Thoracic aorta (tissue), 2 donors: ENCODE measurements at regions not wholly inside any gene's neighbourhood (a gene's known extent, or its start where the extent isn't known, plus 50 kb on each side); places are given as distances from the start of the nearest gene placed in this dataset.

Experiments used
- ATAC-seq: fragments of 150-250 bp; one replicate; pipeline ENCODE4 v1.8.0; 2017; ENCODE audit warnings: low read depth; ENCODE audit not compliant: insufficient number of reproducible peaks, low FRiP score
- DNase-seq: peaks from one replicate; pipeline ENCODE4 v3.0.0-alpha.2; 2020; ENCODE audit warnings: low spot score
- H3K27ac ChIP-seq, 2 donors: fragments of 200-600 bp; sonication (generic); 1 replicate in 1 of 2; 2 replicates in 1 of 2; pipeline ENCODE4 v1.5.1; 2016; ENCODE audit warnings: mild to moderate bottlenecking in 2 of 2, moderate library complexity in 2 of 2
- H3K27me3 ChIP-seq: fragments of 200-600 bp; sonication (generic); replicated peaks from 2 replicates; pipeline ENCODE4 v1.6.0; 2016; ENCODE audit warnings: mild to moderate bottlenecking; ENCODE audit not compliant: insufficient read depth
- H3K36me3 ChIP-seq: fragments of 200-600 bp; sonication (generic); one replicate; pipeline ENCODE4 v1.5.1; 2016
- H3K4me1 ChIP-seq, 2 donors: fragments of 200-600 bp; sonication (generic); 1 replicate in 1 of 2; 2 replicates in 1 of 2; pipeline versions ENCODE4 v1.5.1 to v1.6.0; 2016; ENCODE audit warnings: low read depth in 2 of 2, mild to moderate bottlenecking in 1 of 2; ENCODE audit not compliant: control insufficient read depth in 1 of 2
- H3K4me3 ChIP-seq: fragments of 200-600 bp; sonication (generic); 2 replicates; pipeline ENCODE4 v1.5.1; 2016; ENCODE audit warnings: mild to moderate bottlenecking
- H3K9me3 ChIP-seq: fragments of 200-600 bp; sonication (generic); 2 replicates; pipeline ENCODE4 v1.5.1; 2016
- TF ChIP-seq, protein P1 (sequence below): fragments of 200-600 bp; sonication (generic); IDR thresholded peaks from one replicate; pipeline ENCODE4 v1.5.1; 2019; ENCODE audit warnings: antibody characterized with exemption

DNA sequence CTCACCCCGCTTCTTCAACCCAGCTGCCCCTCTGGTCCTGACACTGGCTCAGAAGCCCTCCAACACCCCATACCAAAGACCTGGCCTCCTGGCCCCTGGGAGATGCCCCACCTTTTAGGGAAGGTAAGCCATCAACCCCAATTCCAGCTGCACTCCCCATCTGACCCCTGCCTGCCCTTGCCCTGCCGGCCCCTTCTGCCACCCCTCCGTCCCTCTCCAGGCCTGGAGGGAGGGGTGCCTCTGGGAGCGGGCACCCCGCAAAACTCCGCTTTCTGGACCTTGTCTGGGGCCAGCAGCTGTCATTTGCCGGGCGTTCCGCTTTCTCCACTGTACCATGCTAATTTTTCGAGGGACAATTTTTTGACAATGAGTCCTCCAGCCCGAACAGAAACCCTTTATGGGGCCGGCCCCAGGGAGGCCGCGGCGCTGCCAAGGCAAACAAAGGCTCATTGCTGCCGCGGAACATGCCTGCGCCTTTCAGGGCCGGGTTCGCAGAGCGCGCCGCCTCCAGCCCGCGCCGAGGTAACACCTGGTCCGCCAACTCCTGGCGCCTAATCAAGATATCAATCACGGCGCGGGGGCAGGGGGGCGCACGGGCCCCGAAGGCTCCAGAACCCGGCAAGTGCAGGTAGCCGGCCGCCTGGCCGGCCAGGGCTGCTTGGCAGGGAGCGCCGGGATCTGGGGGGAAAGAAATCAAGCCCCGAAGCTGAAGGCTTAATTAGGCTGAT is 96.0 kb downstream of the INHBB start:
- H3K4me3 ChIP-seq: peak overlapping the region; percentile 71
- H3K27ac ChIP-seq: no peak overlapping the region
- TF ChIP-seq, protein P1, sequence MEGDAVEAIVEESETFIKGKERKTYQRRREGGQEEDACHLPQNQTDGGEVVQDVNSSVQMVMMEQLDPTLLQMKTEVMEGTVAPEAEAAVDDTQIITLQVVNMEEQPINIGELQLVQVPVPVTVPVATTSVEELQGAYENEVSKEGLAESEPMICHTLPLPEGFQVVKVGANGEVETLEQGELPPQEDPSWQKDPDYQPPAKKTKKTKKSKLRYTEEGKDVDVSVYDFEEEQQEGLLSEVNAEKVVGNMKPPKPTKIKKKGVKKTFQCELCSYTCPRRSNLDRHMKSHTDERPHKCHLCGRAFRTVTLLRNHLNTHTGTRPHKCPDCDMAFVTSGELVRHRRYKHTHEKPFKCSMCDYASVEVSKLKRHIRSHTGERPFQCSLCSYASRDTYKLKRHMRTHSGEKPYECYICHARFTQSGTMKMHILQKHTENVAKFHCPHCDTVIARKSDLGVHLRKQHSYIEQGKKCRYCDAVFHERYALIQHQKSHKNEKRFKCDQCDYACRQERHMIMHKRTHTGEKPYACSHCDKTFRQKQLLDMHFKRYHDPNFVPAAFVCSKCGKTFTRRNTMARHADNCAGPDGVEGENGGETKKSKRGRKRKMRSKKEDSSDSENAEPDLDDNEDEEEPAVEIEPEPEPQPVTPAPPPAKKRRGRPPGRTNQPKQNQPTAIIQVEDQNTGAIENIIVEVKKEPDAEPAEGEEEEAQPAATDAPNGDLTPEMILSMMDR: no peak
- H3K4me1 ChIP-seq: peaks cover 14 to 17% of the 10 kb centered on the region in 2 donors
- no peaks in the 10 kb centered on the region for H3K36me3 ChIP-seq
- no peaks in the 10 kb centered on the region for H3K9me3 ChIP-seq
- DNase-seq (no peak), ATAC-seq (no peak)
- no peaks in the 10 kb centered on the region for H3K27me3 ChIP-seq

DNA sequence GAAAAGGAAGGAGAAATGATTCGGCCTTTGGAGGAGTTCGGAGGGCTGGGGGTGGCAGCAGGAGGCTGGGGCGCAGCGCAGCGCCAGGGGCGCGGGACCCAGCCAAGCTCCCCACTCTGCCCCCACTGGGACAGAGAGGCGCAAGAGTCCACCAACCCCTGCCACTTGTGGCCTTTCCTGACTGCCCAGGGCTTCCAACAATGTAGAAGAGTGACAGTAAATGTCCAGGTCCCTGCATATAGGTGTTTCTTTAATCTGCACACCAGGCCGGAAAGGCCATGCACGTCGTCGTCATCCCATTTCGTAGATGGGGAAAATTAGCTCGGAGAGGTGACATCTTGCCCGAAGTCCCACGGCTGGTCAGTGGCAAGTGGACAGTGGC is 96.6 kb downstream of the INHBB start:
- Histone ChIP-seq H3K27ac (no peak overlapping the region), H3K27me3 (no peaks in the 10 kb centered on the region), H3K4me1 (peaks cover 14 to 17% of the 10 kb centered on the region in 2 donors), H3K4me3 (peak overlapping the region; percentile 71), H3K9me3 (no peaks in the 10 kb centered on the region), H3K36me3 (no peaks in the 10 kb centered on the region)
- TF ChIP-seq, protein P1: no peak
- DNase-seq (no peak), ATAC-seq (no peak)

DNA sequence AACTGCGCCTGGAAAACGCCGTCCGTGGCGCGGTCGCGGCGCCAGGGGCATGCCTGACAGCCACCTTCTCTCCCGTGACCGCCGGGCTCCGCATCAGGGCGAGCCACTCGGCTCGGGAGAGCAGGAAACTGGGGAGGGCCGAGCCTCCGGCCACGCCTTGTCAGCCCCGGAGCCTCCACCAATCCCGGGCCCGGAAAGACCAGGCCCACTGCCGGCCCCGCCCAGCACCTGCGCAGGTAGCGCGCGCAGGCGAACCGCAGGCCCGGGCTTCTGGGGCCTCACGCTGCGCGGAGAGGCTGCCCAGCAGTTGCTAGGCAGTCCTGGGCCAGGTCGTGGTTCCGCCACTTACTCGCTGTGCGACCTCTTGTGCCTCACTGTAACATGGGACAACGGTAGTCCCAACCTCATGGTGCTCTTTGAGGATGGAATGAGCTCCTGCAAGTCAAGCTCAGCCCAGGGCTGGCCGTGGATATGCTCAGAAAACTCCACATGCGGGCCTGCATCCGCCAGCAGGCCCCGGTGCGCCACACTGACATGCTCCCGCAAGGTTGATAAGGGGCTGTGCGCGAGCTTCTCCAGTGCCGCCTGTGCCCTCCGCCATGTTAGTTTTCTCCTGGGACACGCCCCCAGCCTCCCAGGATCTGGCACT is 97.1 kb downstream of the INHBB start:
- H3K4me3 ChIP-seq: peak overlapping the region; percentile 71
- ATAC-seq: no peak
- no peaks in the 10 kb centered on the region for H3K27me3 ChIP-seq
- no peak for DNase-seq
- TF ChIP-seq, protein P1: no peak
- H3K36me3 ChIP-seq: no peaks in the 10 kb centered on the region
- H3K9me3 ChIP-seq: no peaks in the 10 kb centered on the region
- peaks cover 14 to 17% of the 10 kb centered on the region in 2 donors for H3K4me1 ChIP-seq
- H3K27ac ChIP-seq: no peak overlapping the region

DNA sequence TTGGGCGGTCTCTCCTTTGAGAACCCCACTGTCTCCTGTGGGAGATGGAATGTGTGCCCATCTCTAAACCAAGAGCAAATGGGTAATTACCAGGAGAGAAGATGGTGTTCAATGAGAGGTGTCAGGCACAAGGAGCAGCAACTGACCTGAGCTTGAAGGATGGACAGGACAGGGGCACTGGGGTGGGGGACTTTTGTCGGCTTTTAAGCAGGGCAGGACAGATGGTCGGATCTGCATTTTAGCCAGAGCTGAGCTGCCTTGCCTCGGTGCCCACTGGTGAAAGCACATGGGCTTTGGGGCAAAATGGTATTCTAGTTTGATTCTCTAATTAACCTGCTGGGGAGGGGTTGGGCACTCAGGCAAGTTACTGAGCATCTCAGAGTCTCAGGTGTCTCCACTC is 98.0 kb downstream of the INHBB start:
- DNase-seq (no peak), ATAC-seq (no peak)

DNA sequence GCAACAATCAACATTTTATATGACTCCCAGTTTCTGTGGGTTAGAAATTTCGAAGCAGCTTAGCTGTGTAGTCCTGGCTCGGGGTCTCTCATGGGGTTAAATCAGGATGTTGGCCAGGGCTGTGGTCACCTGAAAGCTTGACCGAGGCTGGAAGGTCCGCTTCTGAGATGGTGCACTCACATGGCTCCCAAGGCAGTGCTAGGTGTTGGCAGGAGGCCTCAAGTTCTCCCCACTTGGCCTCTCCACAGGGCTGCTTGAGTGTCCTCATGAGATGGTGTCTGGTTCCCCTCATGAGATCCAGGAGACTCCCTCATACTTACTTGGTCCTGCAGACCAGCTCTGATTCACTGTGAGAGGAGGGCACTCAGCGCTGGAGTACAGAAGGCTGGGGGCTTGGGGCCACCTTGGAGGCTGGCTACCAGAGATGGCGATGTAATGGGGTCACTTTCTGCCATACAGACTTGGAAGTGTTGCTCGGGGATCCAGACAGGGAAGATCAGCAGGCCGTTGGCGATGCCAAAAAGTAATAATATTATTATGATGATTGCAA is 98.8 kb downstream of the INHBB start:
- Histone ChIP-seq H3K27ac (no peak overlapping the region), H3K27me3 (no peaks in the 10 kb centered on the region), H3K4me3 (no peak overlapping the region), H3K4me1 (peaks cover 14 to 17% of the 10 kb centered on the region in 2 donors), H3K36me3 (no peaks in the 10 kb centered on the region), H3K9me3 (no peaks in the 10 kb centered on the region)
- no peak for DNase-seq
- no peak for ATAC-seq
- TF ChIP-seq, protein P1: no peak

More for the DNA sequence above, 98.0 kb downstream of the INHBB start:
- Histone ChIP-seq H3K4me1 (peaks cover 14 to 17% of the 10 kb centered on the region in 2 donors), H3K9me3 (no peaks in the 10 kb centered on the region), H3K36me3 (no peaks in the 10 kb centered on the region), H3K4me3 (no peak overlapping the region), H3K27ac (no peak overlapping the region), H3K27me3 (no peaks in the 10 kb centered on the region)
- TF ChIP-seq, protein P1: no peak
